GM12878 (cell line): ENCODE measurements at regions not wholly inside any gene's neighbourhood (a gene's known extent, or its start where the extent isn't known, plus 50 kb on each side); places are given as distances from the start of the nearest gene placed in this dataset.

Source experiments
- BHLHE40 ChIP-seq, 2 experiments: fragments of 450-650 bp in 1 of 2; IDR thresholded peaks; 2 replicates each; pipeline ENCODE4 v1.6.1; 2011 to 2017; ENCODE audit warnings: low read depth in 2 of 2, borderline replicate concordance in 1 of 2, improper control_type of control experiment in 1 of 2, low read length in 1 of 2, mild to moderate bottlenecking in 1 of 2
- CBX5 ChIP-seq: sonication (generic); IDR thresholded peaks from 2 replicates; pipeline ENCODE4 v1.6.1; 2016; ENCODE audit warnings: low read depth, moderate library complexity, mild to moderate bottlenecking, inconsistent platforms
- CHD2 ChIP-seq: IDR thresholded peaks from 2 replicates; pipeline ENCODE4 v1.6.1; 2011; ENCODE audit warnings: low read depth, low read length, improper control_type of control experiment, borderline replicate concordance
- CREM ChIP-seq: IDR thresholded peaks from 2 replicates; pipeline ENCODE4 v1.6.1; 2014; ENCODE audit warnings: antibody characterized with exemption, low read depth
- DPF2 ChIP-seq: fragments of 450-650 bp; IDR thresholded peaks from 2 replicates; pipeline ENCODE4 v1.6.1; 2017; ENCODE audit warnings: mild to moderate bottlenecking
- ETV6 ChIP-seq, 2 experiments: fragments of 450-650 bp in 1 of 2; IDR thresholded peaks in 1 of 2; conservative IDR thresholded peaks in 1 of 2; 2 replicates each; pipeline ENCODE4 v1.6.1; 2014; ENCODE audit warnings: antibody characterized with exemption in 1 of 2, borderline replicate concordance in 1 of 2, low read depth in 1 of 2, mild to moderate bottlenecking in 1 of 2, moderate library complexity in 1 of 2
- EZH2 ChIP-seq: IDR thresholded peaks from 2 replicates; pipeline ENCODE4 v1.6.1; 2012; ENCODE audit warnings: low read depth, mild to moderate bottlenecking, control low read depth, inconsistent platforms, low read length, borderline replicate concordance; ENCODE audit not compliant: control insufficient read depth
- FOS ChIP-seq: IDR thresholded peaks from 3 replicates; pipeline ENCODE4 v1.6.1; 2011; ENCODE audit warnings: borderline replicate concordance; ENCODE audit not compliant: insufficient read length; ENCODE audit errors: extremely low read depth
- GABPA ChIP-seq: IDR thresholded peaks from 2 replicates; pipeline ENCODE4 v1.6.1; 2014; ENCODE audit warnings: antibody characterized with exemption, low read depth, mild to moderate bottlenecking, inconsistent platforms
- HCFC1 ChIP-seq: fragments of 150-350 bp; IDR thresholded peaks from 2 replicates; pipeline ENCODE4 v1.6.1; 2014; ENCODE audit warnings: low read length
- HDGF ChIP-seq: fragments of 450-650 bp; IDR thresholded peaks from 2 replicates; pipeline ENCODE4 v1.6.1; 2016; ENCODE audit warnings: antibody characterized with exemption
- IKZF2 ChIP-seq, 2 experiments: fragments of 450-650 bp; IDR thresholded peaks; 2 replicates each; pipeline ENCODE4 v1.6.1; 2017; ENCODE audit warnings: mild to moderate bottlenecking in 2 of 2, moderate library complexity in 2 of 2
- NFIC ChIP-seq: IDR thresholded peaks from 2 replicates; pipeline ENCODE4 v1.6.1; 2012; ENCODE audit warnings: low read depth, mild to moderate bottlenecking, inconsistent platforms, low read length, moderate library complexity
- POLR2A ChIP-seq: IDR thresholded peaks from 2 replicates; pipeline ENCODE4 v1.6.1; 2011; ENCODE audit warnings: low read depth, mild to moderate bottlenecking, low read length
- POLR2AphosphoS2 ChIP-seq: IDR thresholded peaks from 2 replicates; pipeline ENCODE4 v1.6.1; 2011; ENCODE audit warnings: low read depth, mild to moderate bottlenecking, low read length, improper control_type of control experiment, moderate library complexity
- SMAD1 ChIP-seq: fragments of 450-650 bp; IDR thresholded peaks from 2 replicates; pipeline ENCODE4 v1.6.1; 2018; ENCODE audit warnings: mild to moderate bottlenecking, low read depth; ENCODE audit not compliant: partially characterized antibody
- SPI1 ChIP-seq: IDR thresholded peaks from 2 replicates; pipeline ENCODE4 v1.6.1; 2011; ENCODE audit warnings: low read depth, mild to moderate bottlenecking, low read length, moderate library complexity, borderline replicate concordance; ENCODE audit not compliant: insufficient read depth
- STAT1 ChIP-seq: fragments of 450-650 bp; conservative IDR thresholded peaks from 2 replicates; pipeline ENCODE4 v1.6.1; 2014; ENCODE audit warnings: antibody characterized with exemption, mild to moderate bottlenecking
- TARDBP ChIP-seq: IDR thresholded peaks from 2 replicates; pipeline ENCODE4 v1.6.1; 2016; ENCODE audit warnings: borderline replicate concordance
- ZBED1 ChIP-seq: IDR thresholded peaks from 2 replicates; pipeline ENCODE4 v1.6.1; 2016; ENCODE audit warnings: borderline replicate concordance
- ZNF217 ChIP-seq: fragments of 450-650 bp; IDR thresholded peaks from 2 replicates; pipeline ENCODE4 v1.6.1; 2017; ENCODE audit warnings: antibody characterized with exemption, mild to moderate bottlenecking
- TF ChIP-seq, protein P1 (sequence below), 3 experiments: IDR thresholded peaks in 2 of 3; conservative IDR thresholded peaks in 1 of 3; 2 replicates each; pipeline ENCODE4 v1.5.1; 2011; ENCODE audit warnings: low read depth in 3 of 3, low read length in 3 of 3, mild to moderate bottlenecking in 3 of 3, control low read depth in 2 of 3, moderate library complexity in 2 of 3, inconsistent platforms in 1 of 3, mixed read lengths in 1 of 3; ENCODE audit not compliant: control insufficient read depth in 2 of 3, insufficient read depth in 1 of 3; ENCODE audit errors: extremely low read depth in 1 of 3
- TF ChIP-seq, protein P2 (sequence below): fragments of 450-650 bp; conservative IDR thresholded peaks from 2 replicates; pipeline ENCODE4 v1.6.1; 2017; ENCODE audit warnings: mild to moderate bottlenecking, moderate library complexity
- TF ChIP-seq, protein P3 (sequence below): fragments of 450-650 bp; IDR thresholded peaks from 2 replicates; pipeline ENCODE4 v1.6.1; 2017; ENCODE audit warnings: borderline replicate concordance
- TF ChIP-seq, protein P4 (sequence below): IDR thresholded peaks from 2 replicates; pipeline ENCODE4 v1.6.1; 2012; ENCODE audit warnings: low read depth, low read length, improper control_type of control experiment

DNA sequence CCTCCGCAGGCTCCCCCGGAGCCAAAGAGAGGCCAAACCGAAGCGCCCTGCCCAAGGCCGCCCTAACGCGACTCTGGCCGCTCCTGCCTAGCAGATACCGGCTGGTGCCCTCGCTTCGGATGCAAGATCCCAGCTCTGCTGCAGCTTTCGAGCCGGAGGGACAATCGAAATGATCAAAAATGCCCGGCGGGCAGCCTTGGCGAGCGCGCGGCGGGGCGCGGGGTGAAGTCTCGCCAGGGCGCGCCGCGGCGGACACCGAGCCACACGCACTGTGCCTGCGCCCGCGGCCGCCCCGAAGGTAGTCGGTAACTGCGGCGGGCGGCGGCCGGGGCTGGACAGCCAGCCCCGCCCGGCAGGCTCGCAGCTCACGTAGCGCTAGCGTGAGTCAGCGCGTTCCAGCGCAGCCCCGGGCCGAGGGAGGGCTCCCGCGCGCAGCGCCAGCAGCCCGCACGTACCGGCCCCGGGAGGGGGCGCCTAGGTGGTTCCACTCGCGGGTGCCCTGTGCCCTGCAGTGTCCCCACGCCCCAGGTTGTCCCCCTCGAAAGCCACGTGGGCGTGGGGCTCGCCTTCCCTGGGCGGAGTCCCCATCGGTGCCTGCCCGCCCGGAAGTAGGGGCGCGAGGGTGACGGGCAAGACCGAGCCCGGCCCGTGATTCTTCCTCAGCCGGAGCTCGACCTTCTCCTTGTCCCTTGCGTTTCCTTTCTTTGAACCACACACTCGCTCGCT, 109.2 kb upstream of the EGLN3 start (continued):
- TF ChIP-seq POLR2AphosphoS2, result 0 out of 2 replicates have a peak, but pooled peaks have one; percentile 44
- TF ChIP-seq FOS, result no peak
- no peak for TF ChIP-seq ZBED1
- TF ChIP-seq HDGF, result peak; percentile 43; the same call in 1 of the 2 replicates
- peak; percentile 83 for TF ChIP-seq POLR2A
- TF ChIP-seq, protein P1, sequence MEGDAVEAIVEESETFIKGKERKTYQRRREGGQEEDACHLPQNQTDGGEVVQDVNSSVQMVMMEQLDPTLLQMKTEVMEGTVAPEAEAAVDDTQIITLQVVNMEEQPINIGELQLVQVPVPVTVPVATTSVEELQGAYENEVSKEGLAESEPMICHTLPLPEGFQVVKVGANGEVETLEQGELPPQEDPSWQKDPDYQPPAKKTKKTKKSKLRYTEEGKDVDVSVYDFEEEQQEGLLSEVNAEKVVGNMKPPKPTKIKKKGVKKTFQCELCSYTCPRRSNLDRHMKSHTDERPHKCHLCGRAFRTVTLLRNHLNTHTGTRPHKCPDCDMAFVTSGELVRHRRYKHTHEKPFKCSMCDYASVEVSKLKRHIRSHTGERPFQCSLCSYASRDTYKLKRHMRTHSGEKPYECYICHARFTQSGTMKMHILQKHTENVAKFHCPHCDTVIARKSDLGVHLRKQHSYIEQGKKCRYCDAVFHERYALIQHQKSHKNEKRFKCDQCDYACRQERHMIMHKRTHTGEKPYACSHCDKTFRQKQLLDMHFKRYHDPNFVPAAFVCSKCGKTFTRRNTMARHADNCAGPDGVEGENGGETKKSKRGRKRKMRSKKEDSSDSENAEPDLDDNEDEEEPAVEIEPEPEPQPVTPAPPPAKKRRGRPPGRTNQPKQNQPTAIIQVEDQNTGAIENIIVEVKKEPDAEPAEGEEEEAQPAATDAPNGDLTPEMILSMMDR (IDR thresholded peaks at IDR 0.05 in 2 of 3, conservative IDR thresholded peaks at IDR 0.05 in 1 of 3; ENCODE audit: control insufficient read depth in 2 of 3, extremely low read depth in 1 of 3, insufficient read depth in 1 of 3, low read depth in 3 of 3, low read length in 3 of 3), result peak in 2 of 3 experiments; percentile 25 to 39; a peak in 3 of 6 replicates
- TF ChIP-seq, protein P2, sequence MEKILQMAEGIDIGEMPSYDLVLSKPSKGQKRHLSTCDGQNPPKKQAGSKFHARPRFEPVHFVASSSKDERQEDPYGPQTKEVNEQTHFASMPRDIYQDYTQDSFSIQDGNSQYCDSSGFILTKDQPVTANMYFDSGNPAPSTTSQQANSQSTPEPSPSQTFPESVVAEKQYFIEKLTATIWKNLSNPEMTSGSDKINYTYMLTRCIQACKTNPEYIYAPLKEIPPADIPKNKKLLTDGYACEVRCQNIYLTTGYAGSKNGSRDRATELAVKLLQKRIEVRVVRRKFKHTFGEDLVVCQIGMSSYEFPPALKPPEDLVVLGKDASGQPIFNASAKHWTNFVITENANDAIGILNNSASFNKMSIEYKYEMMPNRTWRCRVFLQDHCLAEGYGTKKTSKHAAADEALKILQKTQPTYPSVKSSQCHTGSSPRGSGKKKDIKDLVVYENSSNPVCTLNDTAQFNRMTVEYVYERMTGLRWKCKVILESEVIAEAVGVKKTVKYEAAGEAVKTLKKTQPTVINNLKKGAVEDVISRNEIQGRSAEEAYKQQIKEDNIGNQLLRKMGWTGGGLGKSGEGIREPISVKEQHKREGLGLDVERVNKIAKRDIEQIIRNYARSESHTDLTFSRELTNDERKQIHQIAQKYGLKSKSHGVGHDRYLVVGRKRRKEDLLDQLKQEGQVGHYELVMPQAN, result 0 out of 2 replicates have a peak, but pooled peaks have one; percentile 46
- TF ChIP-seq CREM, result no peak
- TF ChIP-seq SPI1, result no peak
- no peak for TF ChIP-seq NFIC
- TF ChIP-seq SMAD1, result no peak
- no peak; a peak in 1 of 4 replicates for TF ChIP-seq IKZF2 (IDR thresholded peaks at IDR 0.05)
- TF ChIP-seq DPF2, result peak; percentile 80; the same call in 1 of the 2 replicates
- TF ChIP-seq ETV6 (conservative IDR thresholded peaks at IDR 0.05 in 1 of 2, IDR thresholded peaks at IDR 0.05 in 1 of 2; ENCODE audit: borderline replicate concordance in 1 of 2, low read depth in 1 of 2), result no peak
- no peak for TF ChIP-seq STAT1
- TF ChIP-seq TARDBP, result no peak
- peak; percentile 8 to 82; a peak in 2 of 4 replicates for TF ChIP-seq BHLHE40 (IDR thresholded peaks at IDR 0.05; ENCODE audit: borderline replicate concordance in 1 of 2, low read depth in 2 of 2, low read length in 1 of 2)
- no peak for TF ChIP-seq CHD2
- TF ChIP-seq ZNF217, result 0 out of 2 replicates have a peak, but pooled peaks have one; percentile 61
- TF ChIP-seq CBX5, result no peak
- TF ChIP-seq, protein P3, sequence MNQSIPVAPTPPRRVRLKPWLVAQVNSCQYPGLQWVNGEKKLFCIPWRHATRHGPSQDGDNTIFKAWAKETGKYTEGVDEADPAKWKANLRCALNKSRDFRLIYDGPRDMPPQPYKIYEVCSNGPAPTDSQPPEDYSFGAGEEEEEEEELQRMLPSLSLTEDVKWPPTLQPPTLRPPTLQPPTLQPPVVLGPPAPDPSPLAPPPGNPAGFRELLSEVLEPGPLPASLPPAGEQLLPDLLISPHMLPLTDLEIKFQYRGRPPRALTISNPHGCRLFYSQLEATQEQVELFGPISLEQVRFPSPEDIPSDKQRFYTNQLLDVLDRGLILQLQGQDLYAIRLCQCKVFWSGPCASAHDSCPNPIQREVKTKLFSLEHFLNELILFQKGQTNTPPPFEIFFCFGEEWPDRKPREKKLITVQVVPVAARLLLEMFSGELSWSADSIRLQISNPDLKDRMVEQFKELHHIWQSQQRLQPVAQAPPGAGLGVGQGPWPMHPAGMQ, result no peak
- TF ChIP-seq, protein P4, sequence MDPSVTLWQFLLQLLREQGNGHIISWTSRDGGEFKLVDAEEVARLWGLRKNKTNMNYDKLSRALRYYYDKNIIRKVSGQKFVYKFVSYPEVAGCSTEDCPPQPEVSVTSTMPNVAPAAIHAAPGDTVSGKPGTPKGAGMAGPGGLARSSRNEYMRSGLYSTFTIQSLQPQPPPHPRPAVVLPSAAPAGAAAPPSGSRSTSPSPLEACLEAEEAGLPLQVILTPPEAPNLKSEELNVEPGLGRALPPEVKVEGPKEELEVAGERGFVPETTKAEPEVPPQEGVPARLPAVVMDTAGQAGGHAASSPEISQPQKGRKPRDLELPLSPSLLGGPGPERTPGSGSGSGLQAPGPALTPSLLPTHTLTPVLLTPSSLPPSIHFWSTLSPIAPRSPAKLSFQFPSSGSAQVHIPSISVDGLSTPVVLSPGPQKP, result peak; percentile 64; the same call in 1 of the 2 replicates
- TF ChIP-seq GABPA, result no peak
- TF ChIP-seq EZH2, result no peak
- no peak for TF ChIP-seq HCFC1
